Retina (tissue), 1 donor: ENCODE measurements at regions not wholly inside any gene's neighbourhood (a gene's known extent, or its start where the extent isn't known, plus 50 kb on each side); places are given as distances from the start of the nearest gene placed in this dataset.

ENCODE experiments used
- DNase-seq: peaks from one replicate; pipeline ENCODE4 v3.0.0-alpha.2; 2016

DNA sequence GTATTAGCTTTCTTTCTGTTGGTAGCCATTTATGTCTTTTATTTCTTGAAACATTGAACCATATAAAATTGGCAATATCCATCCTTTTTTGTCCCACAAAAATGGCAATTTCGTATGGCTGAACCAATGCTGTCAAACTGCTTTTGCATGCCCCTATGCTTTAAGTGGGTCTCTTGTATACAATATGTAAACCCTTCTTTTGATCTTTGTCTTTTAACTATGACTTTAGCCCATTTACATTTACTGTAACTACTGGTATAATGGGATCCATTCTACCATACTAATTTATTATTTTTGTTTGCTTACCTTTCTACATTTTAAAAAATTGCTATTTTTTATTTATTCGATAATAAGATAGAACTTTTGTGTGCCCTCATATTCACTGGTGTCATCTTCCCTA lies 93.4 kb downstream of the TENT4A start:
- no peak for DNase-seq

DNA sequence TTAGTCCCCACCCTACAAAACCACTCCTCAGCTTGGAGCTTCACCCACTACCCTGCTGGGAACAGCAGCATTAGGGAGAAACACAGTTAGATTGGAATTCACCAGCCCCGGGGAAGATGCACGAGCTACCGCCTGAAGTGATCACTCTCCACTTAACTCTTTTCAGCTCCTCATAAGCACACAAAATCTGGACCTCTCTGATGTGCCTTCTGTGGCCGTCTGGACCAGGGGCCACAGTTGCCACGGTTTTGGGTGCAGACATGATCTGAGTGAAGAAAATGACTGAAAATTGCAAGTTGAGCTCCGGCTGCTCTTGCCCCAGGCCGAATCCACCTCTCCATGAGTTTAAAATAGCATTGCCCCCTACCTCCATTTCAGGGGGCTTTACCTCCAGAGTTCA lies 95.2 kb downstream of the TENT4A start:
- DNase-seq = no peak

DNA sequence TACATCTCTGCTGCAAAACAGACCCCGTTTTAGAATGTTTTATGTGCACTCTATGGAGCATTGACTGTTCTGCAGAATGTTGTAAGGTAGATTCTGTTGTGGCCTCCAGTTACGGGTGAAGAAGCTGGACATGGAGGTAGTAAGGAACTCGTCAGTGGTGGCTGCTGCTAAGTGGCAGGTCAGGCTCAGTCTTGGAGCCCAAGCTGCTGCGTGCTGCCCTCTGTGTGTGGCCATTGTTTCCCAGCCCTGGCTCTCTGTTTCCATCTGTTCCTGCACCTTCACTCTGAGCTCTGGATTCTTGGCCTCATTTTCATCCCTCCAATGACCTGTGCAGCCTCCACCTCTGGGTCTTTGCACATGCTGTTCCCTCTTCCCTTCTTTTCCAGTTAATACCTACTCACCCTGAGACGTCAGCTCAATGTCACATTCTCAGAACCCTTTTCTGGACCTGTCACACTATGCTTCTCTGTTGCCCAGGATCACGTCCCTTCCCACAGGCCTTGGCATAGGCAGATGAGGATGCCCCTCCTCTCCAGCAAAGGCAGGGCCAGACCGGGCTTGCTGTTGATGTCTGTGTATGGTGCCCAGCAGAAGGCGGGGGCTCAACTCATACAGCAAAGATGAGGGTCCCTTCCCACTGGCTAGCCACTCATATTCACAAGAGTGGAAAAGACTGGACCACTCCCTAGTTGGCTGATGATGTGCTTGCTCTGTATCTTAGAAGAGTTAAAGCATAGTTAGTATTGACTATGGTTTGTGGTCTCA lies 97.6 kb downstream of the TENT4A start:
- DNase-seq = no peak

DNA sequence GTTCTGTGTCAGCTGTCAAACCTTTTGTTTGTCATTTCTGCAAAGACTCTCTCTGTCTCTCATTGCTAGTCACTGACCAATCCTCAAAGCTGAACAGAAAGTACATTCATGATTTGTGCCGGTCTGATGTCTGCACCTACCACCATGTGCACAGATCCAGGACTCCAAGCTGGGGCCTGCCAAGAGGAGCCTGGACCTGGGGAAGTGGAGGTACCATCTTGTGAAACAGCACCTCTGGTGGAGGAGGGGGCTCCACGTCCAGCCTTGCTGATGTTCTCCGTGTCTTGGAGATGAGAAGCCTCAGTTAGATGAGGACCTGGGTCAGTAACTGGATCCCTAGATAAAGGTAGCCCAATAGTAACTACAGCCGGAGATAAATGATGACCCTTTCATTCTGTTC lies 98.9 kb downstream of the TENT4A start:
- DNase-seq = no peak

DNA sequence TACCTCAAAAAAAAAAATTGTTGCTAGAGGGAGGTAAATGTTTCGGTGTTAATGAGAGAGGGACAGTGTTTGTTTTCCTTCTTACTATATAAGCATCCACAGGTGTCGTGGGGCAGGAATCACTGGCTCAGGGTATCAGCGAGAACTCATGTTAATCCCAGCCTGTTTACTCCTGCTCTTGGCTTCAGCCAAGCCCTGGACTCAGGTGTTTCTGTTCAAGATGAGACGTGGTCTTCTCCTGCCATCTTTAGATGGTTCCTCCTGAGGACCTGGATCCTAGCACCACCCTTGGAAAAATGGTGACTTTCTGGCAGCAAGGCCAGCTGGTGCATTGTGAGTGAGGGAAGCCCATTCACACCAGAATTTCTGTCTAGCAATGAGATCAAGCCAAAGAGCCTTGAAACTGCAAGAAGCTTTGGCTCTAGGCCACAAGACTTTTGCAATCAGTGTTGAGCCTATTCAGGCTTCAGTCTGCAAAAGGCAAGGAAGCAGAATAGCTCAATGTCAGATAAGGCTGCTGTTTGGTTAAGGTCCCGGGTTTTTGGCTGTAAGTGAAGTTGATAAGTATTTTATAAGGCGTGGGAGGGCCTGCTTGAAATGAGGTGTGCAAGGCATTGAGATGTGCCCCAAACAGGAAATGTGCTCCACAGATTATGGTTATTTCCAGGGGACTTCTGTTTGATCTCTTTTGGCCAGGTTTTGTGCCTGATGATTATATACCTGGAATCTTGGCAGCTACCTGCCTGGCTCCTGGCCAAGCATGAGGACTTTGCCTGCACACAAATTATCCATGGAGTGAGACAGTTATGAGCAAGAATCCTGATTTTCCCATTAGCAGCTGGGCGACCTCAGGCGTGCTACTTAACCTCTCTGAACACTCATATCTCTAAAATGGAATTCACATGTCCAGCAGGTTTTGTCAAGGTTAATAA lies 99.8 kb downstream of the TENT4A start:
- no peak for DNase-seq

DNA sequence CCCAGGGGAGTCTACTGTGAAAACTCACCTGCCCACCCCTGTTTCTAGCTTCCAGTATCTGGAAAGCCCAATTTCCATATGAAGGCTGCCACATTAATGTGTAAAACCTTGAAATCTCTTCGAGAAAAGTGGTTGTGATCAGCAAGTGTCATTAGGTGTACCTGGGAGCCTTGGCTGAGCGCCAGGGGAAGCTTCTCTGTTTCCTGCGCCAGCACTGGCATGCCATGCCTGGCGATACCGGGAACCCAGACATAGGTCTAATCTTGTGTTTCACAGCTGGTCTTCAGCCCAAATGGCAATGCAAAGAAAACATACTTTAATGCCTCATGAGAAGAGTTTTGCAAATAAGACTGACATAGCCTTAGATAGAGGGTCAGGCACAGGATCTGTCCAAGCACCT lies 101.6 kb downstream of the TENT4A start:
- no peak for DNase-seq

DNA sequence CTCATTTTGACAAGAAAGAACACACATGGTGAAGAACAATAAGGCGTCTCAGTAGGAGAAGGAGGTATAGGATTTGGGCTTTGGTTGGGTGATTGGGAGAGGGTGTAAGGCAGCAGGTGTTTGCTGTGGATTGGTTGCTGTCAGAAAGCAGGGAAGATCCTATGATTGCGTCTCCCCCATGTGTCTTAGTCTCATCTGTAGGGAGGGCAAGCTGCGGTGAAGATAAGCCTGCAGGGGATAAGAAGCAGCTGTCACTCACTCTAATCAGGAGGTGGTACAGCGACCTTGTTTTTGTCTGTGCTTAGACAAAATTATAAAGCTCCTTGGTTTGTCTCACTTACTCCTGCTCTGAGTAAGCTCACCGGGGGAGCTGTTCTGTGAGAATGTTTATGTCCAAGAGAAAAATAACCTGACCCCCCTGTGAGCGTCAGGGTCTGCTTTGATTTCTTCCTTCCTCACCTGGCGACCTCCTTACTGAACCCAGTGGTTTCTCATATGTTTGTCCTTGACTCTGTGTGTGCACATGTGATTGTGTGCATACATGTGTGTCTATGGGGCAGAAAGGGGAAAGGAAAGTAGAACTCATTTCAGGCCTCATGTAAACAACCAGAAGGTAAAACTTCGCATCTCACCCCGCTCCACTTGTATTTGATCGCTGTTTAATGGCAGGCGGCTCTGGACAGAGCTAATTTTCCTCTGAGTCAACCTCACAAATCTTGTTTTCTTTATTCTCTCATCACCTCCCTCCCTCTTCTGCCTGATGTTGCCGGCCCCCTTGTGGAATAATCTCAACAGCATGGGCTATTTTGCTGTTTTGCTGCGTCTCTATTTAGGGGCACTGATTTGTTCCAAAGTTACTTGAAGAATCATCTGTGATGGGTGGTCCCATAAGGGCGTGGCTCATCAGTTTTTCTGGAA lies 105.6 kb downstream of the TENT4A start:
- DNase-seq = peak; percentile 29

DNA sequence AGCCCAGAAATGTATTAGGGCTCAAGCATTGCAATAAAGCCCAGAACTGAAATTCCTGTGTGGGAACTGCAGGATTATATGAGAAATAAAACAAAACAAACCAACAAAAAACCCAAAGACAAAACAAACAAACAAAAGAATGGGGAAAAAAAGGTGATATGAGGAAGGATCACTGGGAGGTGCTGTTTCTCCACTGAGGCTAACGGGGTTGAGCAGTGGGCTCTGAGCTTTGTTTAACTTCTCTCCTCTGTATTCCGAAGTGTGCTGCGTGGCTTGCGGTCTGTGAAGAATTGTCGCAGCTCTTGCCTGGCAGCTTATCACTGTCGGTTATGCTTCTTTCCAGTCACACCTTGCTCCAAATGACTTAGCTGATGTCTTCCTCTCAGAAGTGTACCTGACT lies 106.3 kb downstream of the TENT4A start:
- DNase-seq = peak; percentile 52

DNA sequence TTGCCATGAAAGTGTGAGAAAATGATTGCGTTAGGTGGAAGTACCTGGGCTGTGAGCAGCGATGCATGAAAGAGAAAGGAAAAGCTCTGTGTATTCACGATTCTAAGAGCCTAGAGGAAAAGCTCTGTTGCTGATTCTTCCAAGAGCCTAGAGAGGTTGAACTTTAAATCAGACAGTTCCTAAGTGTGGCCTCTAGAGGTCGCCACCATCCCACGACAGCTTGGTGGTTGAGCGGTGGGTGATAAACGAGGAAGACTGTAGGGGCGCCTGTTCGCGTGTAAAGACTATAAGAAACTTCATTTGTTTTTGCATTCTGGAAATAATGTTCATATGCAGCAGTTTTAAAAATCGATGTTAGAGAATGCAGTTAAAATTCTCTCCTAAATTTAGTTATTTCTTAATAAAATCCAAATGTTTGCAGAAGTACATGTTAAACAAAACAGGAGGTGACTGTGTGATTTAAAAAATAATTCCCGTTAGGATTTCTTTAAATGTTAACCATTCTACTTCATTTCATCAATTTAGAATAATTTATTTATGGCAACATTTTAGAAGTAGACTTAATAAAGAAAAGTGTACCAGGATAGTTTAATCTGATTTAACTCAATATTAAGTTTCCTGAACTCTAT lies 107.7 kb downstream of the TENT4A start:
- DNase-seq = peak; percentile 59

DNA sequence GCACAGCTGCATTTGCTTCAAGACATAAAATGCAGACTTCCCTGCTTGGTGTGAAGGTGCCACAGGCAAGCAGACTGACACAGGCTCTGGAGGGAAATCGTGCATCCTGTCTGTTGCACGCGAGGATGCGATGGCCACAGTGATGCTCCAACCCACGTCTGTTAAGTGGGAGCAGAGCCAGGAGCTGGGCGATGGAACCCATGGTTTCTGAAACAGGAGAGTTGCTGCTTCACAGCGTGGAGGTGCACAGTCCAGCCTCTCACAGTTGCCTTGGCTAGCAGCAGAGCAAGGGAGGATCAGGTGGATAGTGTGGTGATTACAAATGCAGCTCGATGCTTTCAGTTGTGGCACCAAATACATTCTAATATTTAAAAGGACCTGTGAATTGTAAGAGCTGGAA lies 108.8 kb downstream of the TENT4A start:
- no peak for DNase-seq

DNA sequence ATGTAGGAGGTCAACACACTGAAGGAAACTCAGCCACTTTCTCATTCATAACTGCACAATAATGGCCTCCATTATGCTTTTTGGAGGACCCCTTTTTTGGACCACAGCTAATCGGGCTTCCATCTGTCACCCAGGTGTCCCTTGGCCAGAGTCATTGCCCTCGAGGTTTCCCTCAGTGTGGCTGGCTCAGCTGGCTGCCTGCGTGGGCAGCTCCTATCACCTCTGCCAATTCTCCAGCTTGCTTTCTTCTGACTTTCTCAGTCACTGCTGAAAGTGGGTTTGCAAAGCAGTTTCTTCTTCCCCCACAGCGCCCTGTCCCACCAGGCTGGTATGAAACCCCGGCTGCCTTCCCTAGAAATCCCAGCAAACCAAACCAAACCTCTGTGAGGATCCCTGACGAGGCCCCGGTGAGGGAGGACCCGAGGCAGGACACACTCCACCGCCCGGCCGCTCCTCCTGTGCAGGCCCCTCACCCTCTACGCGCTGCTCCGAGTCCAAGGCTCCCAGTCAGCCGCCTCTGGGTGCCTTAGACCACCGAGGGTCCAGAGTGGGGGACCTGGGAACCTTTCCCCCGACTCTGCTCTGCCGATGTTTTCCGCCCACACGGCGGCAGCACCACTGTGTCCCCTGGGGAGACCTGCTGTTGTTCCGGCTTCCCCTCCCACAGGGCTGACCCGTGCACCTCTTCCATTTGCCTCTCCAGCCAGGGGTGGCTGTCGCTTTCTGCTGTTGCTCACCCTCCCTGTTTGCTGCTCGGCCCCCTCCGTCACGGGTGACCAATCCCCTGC lies 109.5 kb downstream of the TENT4A start:
- DNase-seq = no peak

DNA sequence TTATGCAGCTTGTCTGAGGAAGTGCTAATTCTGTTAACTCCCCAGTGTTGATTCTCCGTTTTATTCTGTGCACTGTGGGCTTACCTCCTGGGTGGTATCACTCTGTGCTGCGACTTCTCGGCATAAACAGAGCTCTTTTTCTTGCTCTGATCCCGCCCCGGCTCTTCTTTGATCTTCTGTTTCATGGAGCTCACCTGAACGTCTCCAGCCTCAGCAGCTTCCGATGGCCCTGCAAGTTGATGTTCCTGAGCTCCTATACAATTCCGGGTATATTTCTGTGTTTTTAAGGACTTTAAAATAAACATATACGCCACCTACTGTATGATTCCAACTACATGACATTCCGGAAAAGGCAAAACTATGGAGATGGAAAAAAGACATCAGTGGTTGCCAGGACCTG lies 110.8 kb downstream of the TENT4A start:
- no peak for DNase-seq

DNA sequence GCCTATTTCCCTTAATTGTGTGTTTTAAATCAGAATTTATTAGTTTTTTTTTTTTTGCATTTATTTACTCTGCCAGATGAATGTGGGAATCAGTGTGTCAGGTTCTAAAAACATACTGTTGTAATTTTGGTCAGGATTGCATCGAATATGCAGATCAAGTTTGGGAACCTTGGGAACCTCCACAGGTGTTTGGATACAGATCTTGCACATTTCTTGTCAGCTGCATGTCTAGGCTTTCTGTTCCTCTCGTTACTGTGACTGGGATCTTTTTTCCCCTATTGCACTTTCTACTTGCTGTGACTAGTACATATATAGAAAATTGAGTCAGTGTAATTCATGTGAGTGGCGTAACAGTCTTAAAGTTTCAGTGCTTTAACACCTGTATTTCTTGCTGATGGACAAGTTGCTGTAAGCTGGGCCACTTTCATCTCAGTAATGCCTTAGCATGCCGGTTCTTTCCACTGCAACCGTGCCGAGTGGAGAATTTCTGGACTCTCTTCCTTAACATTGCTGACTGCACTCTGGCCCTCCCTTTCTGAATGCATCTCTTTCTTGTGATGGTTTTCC lies 112.5 kb downstream of the TENT4A start:
- no peak for DNase-seq

DNA sequence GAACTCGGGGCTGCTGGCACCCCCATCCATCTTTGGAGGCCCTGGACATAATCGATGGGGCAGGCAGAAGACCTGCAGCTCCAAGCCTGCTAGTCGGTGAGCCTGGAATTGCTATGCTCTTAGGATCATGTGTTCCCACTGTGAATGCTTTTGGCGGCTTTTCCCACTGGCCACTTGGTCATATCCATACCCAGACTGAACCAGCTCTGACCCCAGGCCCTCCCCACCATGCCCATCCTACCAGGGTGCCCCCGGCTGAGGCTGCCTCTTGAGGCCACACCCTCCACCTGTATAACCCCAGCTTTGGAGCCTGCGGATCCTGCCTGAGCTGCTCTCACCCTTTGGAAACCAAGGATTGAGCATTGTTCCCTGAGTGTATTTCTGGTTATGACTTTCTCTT lies 113.5 kb downstream of the TENT4A start:
- no peak for DNase-seq

DNA sequence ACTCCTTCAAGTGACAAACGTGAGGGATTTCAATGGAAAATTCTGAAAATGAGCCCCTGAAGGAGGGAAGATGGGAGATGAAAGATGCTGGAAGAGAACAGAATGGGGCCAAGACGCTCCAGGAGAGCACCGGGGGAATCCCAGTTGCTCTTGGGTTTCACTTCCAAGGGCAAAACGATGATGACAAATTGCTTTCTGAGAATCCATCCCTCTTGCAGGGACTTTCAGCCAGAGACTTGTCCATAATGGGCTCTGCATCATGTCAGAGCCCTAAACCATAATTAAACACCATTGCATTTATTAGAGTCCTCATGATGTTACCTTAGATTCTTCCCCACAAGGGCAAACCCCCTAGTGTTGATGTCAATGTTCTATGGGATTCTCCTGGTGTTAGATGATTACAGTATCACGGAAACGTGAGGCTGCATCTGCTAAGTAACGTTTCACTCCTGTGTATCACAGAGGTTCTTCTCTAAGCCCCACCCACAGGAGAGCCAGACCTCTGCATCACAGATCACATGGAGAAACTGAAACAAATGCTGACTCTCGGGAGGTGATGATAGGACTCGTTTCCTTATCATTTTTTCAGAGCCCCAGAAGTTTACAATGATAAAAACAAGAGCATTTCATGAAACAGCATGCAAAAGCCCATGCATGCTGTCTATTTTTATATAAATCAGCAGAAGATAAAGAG lies 114.4 kb downstream of the TENT4A start:
- no peak for DNase-seq

DNA sequence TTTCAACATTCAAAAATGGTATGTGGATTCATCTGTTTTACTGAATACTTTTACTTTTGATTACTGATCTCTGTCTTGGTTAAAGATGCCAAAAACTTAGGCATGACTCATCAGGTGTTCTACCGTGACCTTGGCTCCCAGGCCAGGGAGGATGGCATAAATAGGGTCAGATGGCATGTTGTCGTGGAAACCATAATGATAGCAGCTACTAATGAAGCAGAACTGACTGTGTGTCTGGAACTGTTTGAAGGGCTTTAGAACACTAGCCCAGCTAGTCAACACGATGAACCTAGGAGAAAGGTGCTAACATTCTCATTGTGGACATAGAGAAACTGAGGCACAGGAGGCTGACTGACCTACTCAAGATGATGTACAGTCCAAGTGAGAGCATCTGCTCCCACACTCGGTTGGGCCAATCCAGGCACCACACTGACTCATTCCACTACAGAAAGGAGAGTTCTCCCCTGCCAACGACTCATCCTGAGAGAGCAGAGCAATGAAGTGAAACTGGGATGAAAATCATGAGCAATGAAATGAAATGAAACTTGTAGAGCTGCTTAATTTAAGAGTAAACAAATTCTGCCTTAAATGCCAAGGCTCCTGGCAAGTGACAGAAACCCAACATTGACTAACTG lies 116.0 kb downstream of the TENT4A start:
- DNase-seq = no peak

DNA sequence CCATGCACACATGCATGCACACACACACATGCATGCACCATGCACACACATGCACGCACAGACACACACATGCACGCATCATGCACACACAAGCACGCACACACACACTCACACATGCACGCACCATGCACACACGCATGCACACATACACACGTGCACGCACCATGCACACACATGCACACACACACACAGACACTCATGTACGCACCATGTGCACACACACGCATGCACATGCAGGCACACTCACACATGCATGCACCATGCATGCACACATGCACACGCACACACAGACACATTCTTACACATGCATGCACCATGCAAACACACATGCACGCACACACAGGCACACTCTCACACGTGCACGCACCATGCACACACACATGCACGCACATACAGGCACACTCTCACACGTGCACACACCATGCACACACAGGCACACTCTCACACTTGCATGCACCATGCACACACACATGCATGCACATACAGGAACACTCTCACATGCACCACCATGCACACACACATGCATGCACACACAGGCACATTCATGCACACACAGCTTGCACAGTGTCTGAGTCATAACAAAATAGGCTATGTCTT lies 117.5 kb downstream of the TENT4A start:
- DNase-seq = no peak

DNA sequence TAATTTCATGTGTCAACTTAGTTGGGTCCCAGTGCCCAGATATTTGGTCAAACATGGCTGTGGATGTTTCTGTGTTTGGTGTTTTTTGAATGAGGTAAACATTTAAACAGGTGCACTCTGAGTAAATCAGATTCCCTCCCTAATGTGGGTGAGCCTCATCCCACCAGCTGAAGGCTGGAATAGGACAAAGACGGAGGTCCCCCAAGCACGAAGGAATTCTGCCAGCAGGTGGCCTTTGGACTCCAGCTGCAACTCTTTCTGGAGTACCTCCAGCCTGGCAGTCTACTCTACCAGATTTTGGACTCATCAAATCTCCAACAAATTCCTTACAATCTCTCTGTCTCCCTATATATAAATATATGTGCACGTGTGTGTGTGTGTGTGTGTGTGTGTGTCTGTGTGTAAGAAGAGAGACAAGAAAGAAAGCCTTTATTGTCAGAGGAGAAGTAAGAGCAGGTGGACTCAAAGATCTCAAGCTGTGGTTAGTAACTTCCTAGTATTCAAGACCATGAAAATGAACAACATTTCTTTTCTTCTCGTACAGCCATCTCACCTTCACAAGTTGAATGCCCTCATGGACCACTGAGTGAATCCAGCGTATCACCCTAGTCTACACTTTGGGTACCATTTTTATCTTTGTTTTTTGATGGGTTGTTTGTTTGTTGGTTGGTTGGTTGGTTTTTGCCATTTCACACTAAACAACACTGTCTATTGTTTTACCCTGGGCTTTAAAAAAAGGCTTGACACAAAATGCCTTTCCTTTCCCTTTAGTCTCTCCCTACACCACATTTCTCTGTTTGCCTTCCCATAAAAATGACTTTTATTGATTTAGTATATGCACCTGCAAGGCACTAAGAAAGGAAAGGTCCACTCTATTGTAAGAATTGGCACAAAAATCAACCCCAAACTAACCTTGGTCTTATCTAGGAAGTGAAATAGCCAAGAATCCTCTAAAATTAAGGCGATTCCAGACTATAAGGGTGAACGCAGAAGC lies 118.7 kb downstream of the TENT4A start:
- no peak for DNase-seq

DNA sequence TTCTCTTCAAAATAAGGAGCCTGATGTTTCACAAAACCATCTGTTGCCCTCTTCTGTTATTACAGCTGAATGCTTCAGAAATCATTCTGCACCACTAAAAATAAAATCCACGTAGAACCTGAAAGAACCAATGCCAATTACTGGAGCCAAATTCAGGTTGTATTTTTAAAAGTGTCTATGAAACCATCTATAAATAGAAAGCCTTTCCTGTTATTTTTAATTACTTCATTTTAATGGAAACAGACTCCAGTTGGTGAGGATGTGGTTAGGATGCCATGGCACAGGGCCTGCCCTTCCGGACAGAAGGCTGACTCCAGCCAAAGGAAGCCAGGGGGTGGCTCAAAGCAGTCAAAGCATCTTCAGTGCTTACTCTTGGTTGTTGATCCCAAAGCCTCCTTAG lies 119.8 kb downstream of the TENT4A start:
- DNase-seq = no peak
